Testis (tissue), 2 donors: ENCODE measurements at regions not wholly inside any gene's neighbourhood (a gene's known extent, or its start where the extent isn't known, plus 50 kb on each side); places are given as distances from the start of the nearest gene placed in this dataset.

Experiments used
- DNase-seq: peaks from one replicate; pipeline ENCODE4 v3.0.0-alpha.2; 2019
- H3K27ac ChIP-seq, 2 donors: fragments of 200-600 bp; sonication (generic); one replicate each; pipeline ENCODE4 v1.5.1; 2019
- H3K27me3 ChIP-seq: fragments of 200-600 bp; sonication (generic); one replicate; pipeline ENCODE4 v1.5.1; 2019
- H3K36me3 ChIP-seq: fragments of 200-600 bp; sonication (generic); one replicate; pipeline ENCODE4 v1.5.1; 2017; ENCODE audit warnings: low read depth; ENCODE audit errors: missing control alignments
- H3K4me1 ChIP-seq: fragments of 200-600 bp; sonication (generic); one replicate; pipeline ENCODE4 v1.5.1; 2019
- H3K4me3 ChIP-seq, 2 donors: fragments of 200-600 bp; sonication (generic); one replicate each; pipeline ENCODE4 v1.5.1; 2017 to 2019
- H3K9me3 ChIP-seq: fragments of 200-600 bp; sonication (generic); one replicate; pipeline ENCODE4 v1.5.1; 2017
- CTCF ChIP-seq, 3 experiments: fragments of 450-650 bp in 2 of 3; fragments of 200-600 bp in 1 of 3; sonication (generic) in 1 of 3; IDR thresholded peaks; one replicate each; pipeline ENCODE4 v1.5.1; 2016 to 2019; ENCODE audit warnings: antibody characterized with exemption in 3 of 3, mild to moderate bottlenecking in 2 of 3, moderate library complexity in 1 of 3
- POLR2A ChIP-seq: fragments of 450-650 bp; IDR thresholded peaks from one replicate; pipeline ENCODE4 v1.6.1; 2017; ENCODE audit warnings: antibody characterized with exemption, mild to moderate bottlenecking, moderate library complexity
- WGBS, 2 donors: methylation state at CpG; one replicate each; pipeline ENCODE4 v1.1.5; 2018; 5-methylcytosine and 5-hydroxymethylcytosine counted together
- intact Hi-C: fragments of 100-400 bp; cut with DNase I; formaldehyde crosslinking; loops from one replicate; pipeline ENCODE4 v1.15.1; 2023; ENCODE audit warnings: low total_unique reads

DNA sequence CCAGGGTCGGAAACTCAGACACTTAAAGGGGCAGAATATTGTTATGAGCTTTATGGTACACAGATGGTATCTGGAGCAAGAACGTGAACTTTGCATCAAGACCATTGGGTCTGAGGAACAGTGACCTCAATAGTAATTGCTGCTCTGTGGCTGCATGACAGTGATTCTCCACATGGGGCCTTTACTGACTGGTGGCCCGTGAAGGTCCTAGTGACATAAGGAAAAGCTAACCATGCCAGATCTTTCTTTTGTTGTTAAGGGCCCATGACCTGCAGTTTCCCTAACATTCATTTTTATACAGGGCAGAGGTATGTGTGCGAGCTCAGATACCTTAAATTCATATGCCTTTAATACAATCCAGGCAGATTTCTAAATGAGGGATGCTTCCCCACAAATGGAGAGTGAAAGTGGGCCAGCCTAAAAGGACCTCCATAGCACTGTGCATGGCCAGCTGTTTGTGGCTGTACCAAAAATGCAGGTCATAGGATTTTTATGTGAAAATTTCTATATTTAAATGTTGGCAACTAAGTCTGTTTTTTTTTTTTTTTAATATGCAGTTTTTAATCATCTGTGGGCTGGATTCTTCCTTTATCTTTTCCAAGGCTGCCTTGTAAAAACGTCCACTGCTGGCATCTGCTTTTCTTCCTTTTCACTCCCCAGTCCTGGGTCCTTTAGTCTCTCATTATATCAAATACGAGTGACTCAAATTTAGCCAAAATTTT lies 188.0 kb upstream of the IL12A start:
- DNase-seq: no peak

DNA sequence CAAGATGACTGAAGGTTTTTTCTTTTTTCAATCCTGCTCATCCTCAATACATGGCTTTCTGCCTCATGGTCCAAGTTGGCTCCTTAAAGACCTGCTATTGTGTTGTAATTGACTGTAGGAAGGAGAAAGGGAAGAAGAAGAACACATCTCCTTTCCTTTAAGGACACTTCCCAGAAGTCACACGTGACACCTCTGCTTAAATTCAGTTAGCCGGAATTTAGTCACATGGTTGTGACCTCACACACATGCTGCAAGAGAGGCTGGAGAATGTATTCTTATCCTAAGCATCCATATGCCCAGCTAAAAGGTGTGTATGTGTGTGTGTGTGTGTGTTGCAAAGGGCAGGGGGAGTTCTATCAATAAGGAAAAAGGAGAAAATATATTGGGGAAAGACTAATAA lies 185.8 kb upstream of the IL12A start:
- no peak for TF ChIP-seq CTCF (IDR thresholded peaks at IDR 0.05)
- TF ChIP-seq POLR2A: no peak
- WGBS, 2 donors: 91 to 96% methylated on average over 2 of the region's 2 CpGs
- DNase-seq: no peak
- H3K4me1 ChIP-seq: peaks cover 6% of the 10 kb centered on the region
- H3K4me3 ChIP-seq: no peak overlapping the region
- no peaks in the 10 kb centered on the region for H3K36me3 ChIP-seq
- intact Hi-C loops: loop anchor here (10.0 kb wide), 1 partner anchor 188 kb away; no protein-coding TSS in a partner anchor
- H3K9me3 ChIP-seq: no peaks in the 10 kb centered on the region
- no peaks in the 10 kb centered on the region for H3K27me3 ChIP-seq
- no peak overlapping the region for H3K27ac ChIP-seq

More for the DNA sequence above, 188.0 kb upstream of the IL12A start:
- no peak for TF ChIP-seq POLR2A
- no peak for TF ChIP-seq CTCF (IDR thresholded peaks at IDR 0.05)
- Histone ChIP-seq H3K27ac (peak overlapping the region in 1 of 2 donors; percentile 0), H3K9me3 (no peaks in the 10 kb centered on the region), H3K4me1 (no peaks in the 10 kb centered on the region), H3K4me3 (no peak overlapping the region), H3K36me3 (no peaks in the 10 kb centered on the region), H3K27me3 (no peaks in the 10 kb centered on the region)
- intact Hi-C loops: loop anchor here (10.0 kb wide), 1 partner anchor 186 kb away; no protein-coding TSS in a partner anchor
- 60 to 69% methylated on average over 6 of the region's 6 CpGs for WGBS, 2 donors

DNA sequence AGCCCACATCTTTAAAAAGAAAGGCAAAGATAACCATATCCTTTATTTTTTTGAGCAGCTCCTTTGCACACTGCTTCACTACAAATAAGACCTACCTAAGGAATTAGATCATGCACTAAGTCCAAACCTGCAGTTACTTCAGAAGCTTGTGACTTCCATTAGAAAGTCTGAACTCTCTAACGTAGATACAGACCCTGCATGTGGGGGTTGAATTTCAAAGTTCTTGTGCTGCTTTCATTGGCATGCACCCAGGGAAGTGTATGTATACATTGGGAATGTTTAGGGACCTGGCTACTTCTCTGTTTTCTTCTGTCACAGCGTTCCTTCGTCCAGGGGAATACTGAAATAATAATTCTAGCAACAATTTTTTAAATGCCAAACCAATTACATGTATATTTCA lies 185.2 kb upstream of the IL12A start:
- WGBS, 2 donors: 84 to 94% methylated on average over 3 of the region's 3 CpGs
- Histone ChIP-seq H3K9me3 (no peaks in the 10 kb centered on the region), H3K36me3 (no peaks in the 10 kb centered on the region), H3K27ac (no peak overlapping the region), H3K27me3 (no peaks in the 10 kb centered on the region), H3K4me1 (peaks cover 6% of the 10 kb centered on the region), H3K4me3 (no peak overlapping the region)
- TF ChIP-seq POLR2A: no peak
- TF ChIP-seq CTCF (IDR thresholded peaks at IDR 0.05): no peak
- intact Hi-C loops: loop anchor here (10.0 kb wide), 1 partner anchor 189 kb away; no protein-coding TSS in a partner anchor
- DNase-seq: no peak

- intact Hi-C loops: loop anchor here (10.0 kb wide), 1 partner anchor 190 kb away; no protein-coding TSS in a partner anchor
- no peak overlapping the region for H3K27ac ChIP-seq
Observed at GRCh38 chr3:159804726-159805410, 183.8 kb upstream of the IL12A start.

More at GRCh38 chr3:159804726-159805410, 183.8 kb upstream of the IL12A start:
- Histone ChIP-seq H3K4me3 (no peak overlapping the region), H3K4me1 (peaks cover 6% of the 10 kb centered on the region), H3K27me3 (no peaks in the 10 kb centered on the region), H3K9me3 (no peaks in the 10 kb centered on the region), H3K36me3 (no peaks in the 10 kb centered on the region)
- peak; percentile 80 for DNase-seq
- WGBS, 2 donors: 50 to 58% methylated on average over 5 of the region's 5 CpGs
- TF ChIP-seq CTCF (IDR thresholded peaks at IDR 0.05): peak; percentile 32 to 70 (median 69)
- TF ChIP-seq POLR2A: no peak
